ENCODE measurements at regions not wholly inside any gene's neighbourhood (a gene's known extent, or its start where the extent isn't known, plus 50 kb on each side); places are given as distances from the start of the nearest gene placed in this dataset.

DNA sequence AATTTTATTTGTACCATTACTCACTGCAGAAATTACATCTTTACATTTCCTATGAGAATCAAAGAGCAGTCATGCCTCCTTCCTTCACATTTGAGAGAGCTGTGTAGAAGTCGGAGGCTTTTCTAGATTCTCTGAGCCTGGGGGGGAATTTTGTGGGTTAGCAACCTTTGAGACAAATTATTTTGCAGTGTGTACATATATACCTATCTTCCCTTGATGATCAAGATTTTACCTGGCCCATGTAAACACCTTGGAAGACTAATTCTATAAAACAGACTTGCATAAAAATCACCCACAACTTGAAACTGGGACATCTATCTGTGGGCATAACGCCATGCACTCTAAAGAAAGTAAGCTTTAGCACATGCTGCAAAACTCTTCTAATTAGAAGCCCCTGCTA lies 491.5 kb upstream of the MDFIC2 start:
- TF ChIP-seq, protein P1, sequence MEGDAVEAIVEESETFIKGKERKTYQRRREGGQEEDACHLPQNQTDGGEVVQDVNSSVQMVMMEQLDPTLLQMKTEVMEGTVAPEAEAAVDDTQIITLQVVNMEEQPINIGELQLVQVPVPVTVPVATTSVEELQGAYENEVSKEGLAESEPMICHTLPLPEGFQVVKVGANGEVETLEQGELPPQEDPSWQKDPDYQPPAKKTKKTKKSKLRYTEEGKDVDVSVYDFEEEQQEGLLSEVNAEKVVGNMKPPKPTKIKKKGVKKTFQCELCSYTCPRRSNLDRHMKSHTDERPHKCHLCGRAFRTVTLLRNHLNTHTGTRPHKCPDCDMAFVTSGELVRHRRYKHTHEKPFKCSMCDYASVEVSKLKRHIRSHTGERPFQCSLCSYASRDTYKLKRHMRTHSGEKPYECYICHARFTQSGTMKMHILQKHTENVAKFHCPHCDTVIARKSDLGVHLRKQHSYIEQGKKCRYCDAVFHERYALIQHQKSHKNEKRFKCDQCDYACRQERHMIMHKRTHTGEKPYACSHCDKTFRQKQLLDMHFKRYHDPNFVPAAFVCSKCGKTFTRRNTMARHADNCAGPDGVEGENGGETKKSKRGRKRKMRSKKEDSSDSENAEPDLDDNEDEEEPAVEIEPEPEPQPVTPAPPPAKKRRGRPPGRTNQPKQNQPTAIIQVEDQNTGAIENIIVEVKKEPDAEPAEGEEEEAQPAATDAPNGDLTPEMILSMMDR (IDR thresholded peaks at IDR 0.05; ENCODE audit: insufficient read depth, low read length, poor library complexity, severe bottlenecking), result no peak
- no peak overlapping the region for H3K4me3 ChIP-seq (ENCODE audit: low read depth, low read length)
- H3K36me3 ChIP-seq (ENCODE audit: control insufficient read depth, insufficient read depth, low read length), result no peaks in the 10 kb centered on the region
- no peak for DNase-seq (ENCODE audit: low read depth)
- no peaks in the 10 kb centered on the region for H3K27me3 ChIP-seq (ENCODE audit: control insufficient read depth, insufficient read depth, low read length)

DNA sequence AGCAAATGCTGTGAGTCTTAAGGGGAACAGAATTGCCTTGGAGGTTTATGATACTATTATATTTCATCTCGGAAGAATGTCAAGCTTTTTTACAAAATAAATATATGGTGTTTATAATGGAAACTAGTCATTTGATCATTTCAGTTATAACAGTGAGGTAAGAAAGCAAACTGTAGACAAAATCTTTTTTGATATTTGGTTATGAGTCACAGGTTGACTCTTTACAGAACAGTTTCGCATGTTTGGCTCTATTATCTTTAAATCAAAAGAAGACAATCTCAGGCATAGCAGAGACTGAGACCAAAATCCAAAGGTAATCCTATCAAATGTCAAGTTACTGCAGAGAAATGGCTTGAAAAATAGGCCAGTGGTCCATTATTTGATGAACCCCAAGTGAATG lies 490.9 kb upstream of the MDFIC2 start:
- Histone ChIP-seq H3K36me3 (ENCODE audit: control insufficient read depth, insufficient read depth, low read length) (no peaks in the 10 kb centered on the region), H3K4me3 (ENCODE audit: low read depth, low read length) (no peak overlapping the region), H3K27me3 (ENCODE audit: control insufficient read depth, insufficient read depth, low read length) (no peaks in the 10 kb centered on the region)
- DNase-seq (ENCODE audit: low read depth), result no peak
- TF ChIP-seq, protein P1 (IDR thresholded peaks at IDR 0.05; ENCODE audit: insufficient read depth, low read length, poor library complexity, severe bottlenecking), result no peak

DNA sequence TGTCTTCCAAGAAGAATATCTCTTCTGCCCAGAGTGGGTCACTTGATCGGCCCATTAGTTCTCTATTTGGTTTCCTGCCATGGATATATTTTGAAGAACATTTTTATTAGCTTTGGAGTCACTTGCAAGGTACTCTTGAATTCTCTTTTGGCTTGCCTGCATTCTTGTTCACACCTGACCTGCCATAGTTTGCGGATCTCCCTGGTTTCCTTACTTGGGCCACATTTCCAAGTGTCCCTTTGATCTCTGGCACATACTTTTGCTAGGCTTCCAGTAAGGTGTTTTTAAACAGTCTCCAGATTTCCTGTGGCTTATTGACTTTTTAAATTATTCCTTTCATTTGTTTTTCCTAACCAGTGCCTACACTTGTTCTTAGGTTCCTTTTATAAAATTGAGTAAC lies 488.5 kb upstream of the MDFIC2 start:
- no peaks in the 10 kb centered on the region for H3K36me3 ChIP-seq (ENCODE audit: control insufficient read depth, insufficient read depth, low read length)
- no peaks in the 10 kb centered on the region for H3K27me3 ChIP-seq (ENCODE audit: control insufficient read depth, insufficient read depth, low read length)
- no peak overlapping the region for H3K4me3 ChIP-seq (ENCODE audit: low read depth, low read length)
- no peak for DNase-seq (ENCODE audit: low read depth)
- TF ChIP-seq, protein P1 (IDR thresholded peaks at IDR 0.05; ENCODE audit: insufficient read depth, low read length, poor library complexity, severe bottlenecking), result no peak

DNA sequence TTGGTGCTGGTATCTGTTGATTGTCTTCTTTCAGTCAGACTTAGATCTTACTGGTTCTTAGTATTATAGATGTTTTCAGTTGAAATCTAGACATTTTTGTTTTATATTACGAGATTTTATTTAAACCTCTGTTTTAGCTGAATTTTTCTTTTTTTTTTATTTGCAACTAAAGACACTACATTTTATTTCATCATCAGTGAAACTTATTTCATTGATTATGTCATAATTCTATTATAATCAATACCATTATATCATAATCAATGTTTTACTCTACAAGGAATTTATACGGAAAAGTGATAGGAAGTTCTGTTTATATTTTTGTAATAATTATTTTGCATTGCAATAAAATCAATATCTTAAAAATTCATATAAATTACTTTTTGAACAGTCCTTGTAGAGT lies 477.4 kb upstream of the MDFIC2 start:
- no peak overlapping the region for H3K4me3 ChIP-seq (ENCODE audit: low read depth, low read length)
- H3K27me3 ChIP-seq (ENCODE audit: control insufficient read depth, insufficient read depth, low read length), result no peaks in the 10 kb centered on the region
- H3K36me3 ChIP-seq (ENCODE audit: control insufficient read depth, insufficient read depth, low read length), result no peaks in the 10 kb centered on the region
- TF ChIP-seq, protein P1 (IDR thresholded peaks at IDR 0.05; ENCODE audit: insufficient read depth, low read length, poor library complexity, severe bottlenecking), result no peak
- no peak for DNase-seq (ENCODE audit: low read depth)

DNA sequence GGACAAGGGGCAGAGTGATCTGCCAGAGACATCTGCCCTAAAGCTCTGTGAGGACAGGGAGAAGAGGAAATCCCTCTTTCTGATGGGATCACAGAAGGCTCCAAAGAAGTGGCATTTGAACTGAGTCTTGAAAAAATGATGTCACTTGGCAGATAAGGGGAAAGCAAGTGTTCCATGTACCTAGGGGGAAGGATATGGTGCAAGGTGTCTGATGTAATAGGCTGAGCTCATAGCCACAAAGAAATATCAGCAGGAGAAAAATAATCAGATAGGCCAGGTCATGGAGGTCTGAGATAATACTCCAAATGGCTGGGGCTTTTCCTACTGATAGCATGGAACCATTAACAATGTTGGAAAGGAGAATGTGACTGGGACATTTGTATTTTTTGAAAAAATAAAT lies 468.4 kb upstream of the MDFIC2 start:
- H3K27me3 ChIP-seq (ENCODE audit: control insufficient read depth, insufficient read depth, low read length), result no peaks in the 10 kb centered on the region
- no peak for DNase-seq (ENCODE audit: low read depth)
- TF ChIP-seq, protein P1 (IDR thresholded peaks at IDR 0.05; ENCODE audit: insufficient read depth, low read length, poor library complexity, severe bottlenecking), result no peak

DNA sequence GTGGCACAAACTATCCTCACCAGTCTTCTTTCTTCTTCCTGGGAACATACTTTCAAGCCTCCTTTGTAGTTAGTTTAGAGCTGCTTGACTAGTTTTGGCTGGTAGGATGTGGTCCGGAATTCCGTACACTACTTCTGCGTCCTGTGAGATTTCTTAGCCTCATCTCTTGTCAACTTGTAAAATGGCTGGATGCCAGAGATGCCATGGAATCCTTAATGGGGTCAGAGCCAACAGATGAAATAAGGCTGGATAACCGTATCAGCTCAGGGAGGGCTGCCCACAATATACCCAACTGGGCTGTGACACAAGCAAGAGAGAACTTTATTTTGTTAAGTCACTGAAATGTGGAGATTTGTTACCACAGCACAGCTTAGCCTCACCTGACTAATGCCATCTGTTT lies 466.9 kb upstream of the MDFIC2 start:
- Histone ChIP-seq H3K4me3 (ENCODE audit: low read depth, low read length) (no peak overlapping the region), H3K27me3 (ENCODE audit: control insufficient read depth, insufficient read depth, low read length) (no peaks in the 10 kb centered on the region), H3K36me3 (ENCODE audit: control insufficient read depth, insufficient read depth, low read length) (no peaks in the 10 kb centered on the region)
- TF ChIP-seq, protein P1 (IDR thresholded peaks at IDR 0.05; ENCODE audit: insufficient read depth, low read length, poor library complexity, severe bottlenecking), result no peak
- DNase-seq (ENCODE audit: low read depth), result no peak

More for the DNA sequence above, 468.4 kb upstream of the MDFIC2 start:
- Histone ChIP-seq H3K36me3 (ENCODE audit: control insufficient read depth, insufficient read depth, low read length) (no peaks in the 10 kb centered on the region), H3K4me3 (ENCODE audit: low read depth, low read length) (no peak overlapping the region)
